Lower lobe of right lung (tissue), 2 donors: ENCODE measurements at regions not wholly inside any gene's neighbourhood (a gene's known extent, or its start where the extent isn't known, plus 50 kb on each side); places are given as distances from the start of the nearest gene placed in this dataset.

Experiments used
- ATAC-seq, 2 donors: fragments of 200-7000 bp; cut with Tn5 transposase; one replicate each; pipeline ENCODE4 v1.9.1; 2020 to 2022; ENCODE audit warnings: mild to moderate bottlenecking in 2 of 2, moderate library complexity in 2 of 2
- DNase-seq: peaks from one replicate; pipeline ENCODE4 v3.0.0-alpha.2; 2020
- H3K27ac ChIP-seq: fragments of 200-600 bp; one replicate; pipeline ENCODE4 v1.8.0; 2022
- H3K27me3 ChIP-seq: fragments of 200-600 bp; one replicate; pipeline ENCODE4 v1.8.0; 2022; ENCODE audit warnings: low read depth
- H3K36me3 ChIP-seq: fragments of 200-600 bp; one replicate; pipeline ENCODE4 v1.8.0; 2022; ENCODE audit warnings: mild to moderate bottlenecking
- H3K4me1 ChIP-seq: fragments of 200-600 bp; one replicate; pipeline ENCODE4 v1.8.0; 2022
- H3K4me3 ChIP-seq: fragments of 200-600 bp; one replicate; pipeline ENCODE4 v1.8.0; 2022; ENCODE audit warnings: mild to moderate bottlenecking
- H3K9me3 ChIP-seq: fragments of 200-600 bp; one replicate; pipeline ENCODE4 v1.8.0; 2022
- CTCF ChIP-seq: fragments of 200-600 bp; IDR thresholded peaks from one replicate; pipeline ENCODE4 v1.8.0; 2022; ENCODE audit warnings: antibody characterized with exemption, mild to moderate bottlenecking
- intact Hi-C: fragments of 100-400 bp; cut with DNase I; formaldehyde crosslinking; loops from one replicate; pipeline ENCODE4 v1.11.0; 2022
- donor health status: DM: no; HTN: yes; CAD: no; lungs with severe emphysema.

GRCh38 chr5:54829676-54830535 lies 155.5 kb downstream of the ESM1 start:
- H3K27me3 ChIP-seq, result no peaks in the 10 kb centered on the region
- ATAC-seq (no peak), DNase-seq (no peak)
- no peak overlapping the region for H3K4me3 ChIP-seq
- H3K27ac ChIP-seq, result no peak overlapping the region
- H3K4me1 ChIP-seq, result peaks cover 16% of the 10 kb centered on the region
- no peaks in the 10 kb centered on the region for H3K9me3 ChIP-seq
- no peak for TF ChIP-seq CTCF
- no peaks in the 10 kb centered on the region for H3K36me3 ChIP-seq
- intact Hi-C loops, result no loop called here

GRCh38 chr5:54829102-54829501 lies 156.3 kb downstream of the ESM1 start:
- Histone ChIP-seq H3K4me1 (peaks cover 8% of the 10 kb centered on the region), H3K36me3 (no peaks in the 10 kb centered on the region), H3K9me3 (no peaks in the 10 kb centered on the region), H3K27ac (no peak overlapping the region), H3K27me3 (no peaks in the 10 kb centered on the region), H3K4me3 (no peak overlapping the region)
- no peak for DNase-seq
- no peak for ATAC-seq
- TF ChIP-seq CTCF, result no peak
- intact Hi-C loops, result no loop called here

GRCh38 chr5:54828151-54828550 lies 157.2 kb downstream of the ESM1 start:
- Histone ChIP-seq H3K9me3 (no peaks in the 10 kb centered on the region), H3K27ac (no peak overlapping the region), H3K27me3 (no peaks in the 10 kb centered on the region), H3K4me1 (no peaks in the 10 kb centered on the region), H3K36me3 (no peaks in the 10 kb centered on the region), H3K4me3 (no peak overlapping the region)
- intact Hi-C loops, result no loop called here
- ATAC-seq (no peak), DNase-seq (no peak)
- TF ChIP-seq CTCF, result no peak

- no peak for DNase-seq
- Histone ChIP-seq H3K27me3 (no peaks in the 10 kb centered on the region), H3K36me3 (no peaks in the 10 kb centered on the region), H3K4me1 (no peaks in the 10 kb centered on the region), H3K9me3 (no peaks in the 10 kb centered on the region), H3K27ac (no peak overlapping the region), H3K4me3 (no peak overlapping the region)
- intact Hi-C loops, result no loop called here
- ATAC-seq, result no peak
- TF ChIP-seq CTCF, result no peak
Measured at GRCh38 chr5:54825005-54825404, 160.4 kb downstream of the ESM1 start.

GRCh38 chr5:54823006-54823405 lies 162.4 kb downstream of the ESM1 start:
- Histone ChIP-seq H3K36me3 (no peaks in the 10 kb centered on the region), H3K27ac (no peak overlapping the region), H3K4me3 (no peak overlapping the region), H3K4me1 (no peaks in the 10 kb centered on the region), H3K9me3 (no peaks in the 10 kb centered on the region), H3K27me3 (no peaks in the 10 kb centered on the region)
- intact Hi-C loops, result no loop called here
- no peak for TF ChIP-seq CTCF
- ATAC-seq (no peak), DNase-seq (no peak)
